ENCODE measurements at regions not wholly inside any gene's neighbourhood (a gene's known extent, or its start where the extent isn't known, plus 50 kb on each side); places are given as distances from the start of the nearest gene placed in this dataset.

DNA sequence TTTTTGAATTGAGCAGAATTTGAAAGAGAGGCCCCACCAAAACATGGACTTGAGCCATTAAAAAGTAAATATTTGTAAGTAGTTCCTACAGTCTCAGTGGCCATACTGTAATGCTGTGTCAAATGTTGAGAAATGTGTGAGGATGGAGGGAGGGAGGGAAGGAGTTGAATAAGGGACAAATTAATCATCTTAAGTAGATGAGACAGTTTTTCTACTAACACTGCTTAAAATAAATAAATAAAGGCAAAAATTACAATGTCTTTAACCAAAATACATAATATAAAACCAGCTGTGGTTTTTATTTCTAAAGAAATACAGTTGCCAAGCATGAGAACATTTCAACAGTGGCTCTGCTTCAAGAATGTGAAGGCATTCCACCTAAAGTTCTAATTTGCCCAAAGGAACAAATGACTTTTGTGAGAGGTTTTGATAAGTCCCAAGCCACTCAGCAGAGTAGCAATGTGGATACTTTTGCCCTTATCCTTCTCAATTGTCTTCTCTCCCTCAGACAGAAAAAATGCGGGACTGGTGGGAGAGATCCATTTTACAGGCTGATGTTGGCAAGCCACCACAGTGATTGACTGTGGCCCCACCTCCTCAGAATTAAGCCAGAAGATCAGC, 427.0 kb upstream of the RARB start:
- TF ChIP-seq, protein P1, sequence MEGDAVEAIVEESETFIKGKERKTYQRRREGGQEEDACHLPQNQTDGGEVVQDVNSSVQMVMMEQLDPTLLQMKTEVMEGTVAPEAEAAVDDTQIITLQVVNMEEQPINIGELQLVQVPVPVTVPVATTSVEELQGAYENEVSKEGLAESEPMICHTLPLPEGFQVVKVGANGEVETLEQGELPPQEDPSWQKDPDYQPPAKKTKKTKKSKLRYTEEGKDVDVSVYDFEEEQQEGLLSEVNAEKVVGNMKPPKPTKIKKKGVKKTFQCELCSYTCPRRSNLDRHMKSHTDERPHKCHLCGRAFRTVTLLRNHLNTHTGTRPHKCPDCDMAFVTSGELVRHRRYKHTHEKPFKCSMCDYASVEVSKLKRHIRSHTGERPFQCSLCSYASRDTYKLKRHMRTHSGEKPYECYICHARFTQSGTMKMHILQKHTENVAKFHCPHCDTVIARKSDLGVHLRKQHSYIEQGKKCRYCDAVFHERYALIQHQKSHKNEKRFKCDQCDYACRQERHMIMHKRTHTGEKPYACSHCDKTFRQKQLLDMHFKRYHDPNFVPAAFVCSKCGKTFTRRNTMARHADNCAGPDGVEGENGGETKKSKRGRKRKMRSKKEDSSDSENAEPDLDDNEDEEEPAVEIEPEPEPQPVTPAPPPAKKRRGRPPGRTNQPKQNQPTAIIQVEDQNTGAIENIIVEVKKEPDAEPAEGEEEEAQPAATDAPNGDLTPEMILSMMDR (IDR thresholded peaks at IDR 0.05): no peak
- TF ChIP-seq ZFX (IDR thresholded peaks at IDR 0.05; ENCODE audit: borderline replicate concordance): no peak
